Neutrophil (primary cell): ENCODE measurements at regions not wholly inside any gene's neighbourhood (a gene's known extent, or its start where the extent isn't known, plus 50 kb on each side); places are given as distances from the start of the nearest gene placed in this dataset.

Source experiments
- H3K27ac ChIP-seq: fragments of 200-600 bp; sonication (generic); 2 replicates; pipeline ENCODE4 v1.5.1; 2016; ENCODE audit warnings: mild to moderate bottlenecking, moderate library complexity
- H3K27me3 ChIP-seq: fragments of 200-600 bp; sonication (generic); 2 replicates; pipeline ENCODE4 v1.6.0; 2016; ENCODE audit warnings: mild to moderate bottlenecking
- H3K36me3 ChIP-seq: fragments of 200-600 bp; sonication (generic); 2 replicates; pipeline ENCODE4 v1.5.1; 2017
- H3K4me1 ChIP-seq, 2 experiments: fragments of 200-600 bp in 1 of 2; sonication (generic) in 1 of 2; 1 replicate in 1 of 2; 2 replicates in 1 of 2; pipeline versions ENCODE4 v1.5.1 to v1.6.1; 2013 to 2016; ENCODE audit warnings: low read depth in 1 of 2, low read length in 1 of 2, mild to moderate bottlenecking in 1 of 2, moderate library complexity in 1 of 2; ENCODE audit not compliant: control insufficient read depth in 1 of 2, insufficient read depth in 1 of 2
- H3K4me3 ChIP-seq, 2 experiments: fragments of 200-600 bp in 1 of 2; sonication (generic) in 1 of 2; 1 replicate in 1 of 2; 2 replicates in 1 of 2; pipeline ENCODE4 v1.5.1; 2013 to 2016; ENCODE audit warnings: low read depth in 1 of 2, low read length in 1 of 2, mild to moderate bottlenecking in 1 of 2, moderate library complexity in 1 of 2
- H3K9me3 ChIP-seq: fragments of 200-600 bp; sonication (generic); 2 replicates; pipeline ENCODE4 v1.5.1; 2016
- TF ChIP-seq, protein P1 (sequence below): fragments of 200-600 bp; sonication (generic); IDR thresholded peaks from 2 replicates; pipeline ENCODE4 v1.5.1; 2016; ENCODE audit warnings: antibody characterized with exemption

DNA sequence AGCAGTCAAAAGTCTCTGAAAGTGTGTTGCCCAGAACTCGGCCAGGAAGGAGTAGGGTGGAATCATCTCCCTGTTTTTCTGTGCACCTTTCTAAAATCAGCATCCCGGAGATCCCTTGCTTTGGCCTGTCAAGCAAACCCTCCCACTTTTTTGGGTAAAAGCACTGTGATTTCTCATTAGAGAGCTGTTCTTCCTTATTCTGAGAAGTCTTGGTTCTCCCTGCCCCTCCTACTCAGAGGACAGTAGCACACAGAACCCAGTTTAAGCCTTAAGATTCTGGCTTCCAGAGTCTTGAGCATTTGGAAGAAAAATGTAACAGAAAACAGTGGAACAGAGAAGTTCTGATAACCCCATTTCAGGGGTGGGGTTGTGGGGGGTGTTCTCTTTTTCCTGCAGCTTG is 52.6 kb upstream of the KATNAL1 start:
- Histone ChIP-seq H3K27ac (no peak overlapping the region), H3K36me3 (no peaks in the 10 kb centered on the region), H3K27me3 (no peaks in the 10 kb centered on the region), H3K9me3 (no peaks in the 10 kb centered on the region), H3K4me1 (peaks cover 11 to 13% of the 10 kb centered on the region in 2 experiments), H3K4me3 (no peak overlapping the region)
- TF ChIP-seq, protein P1, sequence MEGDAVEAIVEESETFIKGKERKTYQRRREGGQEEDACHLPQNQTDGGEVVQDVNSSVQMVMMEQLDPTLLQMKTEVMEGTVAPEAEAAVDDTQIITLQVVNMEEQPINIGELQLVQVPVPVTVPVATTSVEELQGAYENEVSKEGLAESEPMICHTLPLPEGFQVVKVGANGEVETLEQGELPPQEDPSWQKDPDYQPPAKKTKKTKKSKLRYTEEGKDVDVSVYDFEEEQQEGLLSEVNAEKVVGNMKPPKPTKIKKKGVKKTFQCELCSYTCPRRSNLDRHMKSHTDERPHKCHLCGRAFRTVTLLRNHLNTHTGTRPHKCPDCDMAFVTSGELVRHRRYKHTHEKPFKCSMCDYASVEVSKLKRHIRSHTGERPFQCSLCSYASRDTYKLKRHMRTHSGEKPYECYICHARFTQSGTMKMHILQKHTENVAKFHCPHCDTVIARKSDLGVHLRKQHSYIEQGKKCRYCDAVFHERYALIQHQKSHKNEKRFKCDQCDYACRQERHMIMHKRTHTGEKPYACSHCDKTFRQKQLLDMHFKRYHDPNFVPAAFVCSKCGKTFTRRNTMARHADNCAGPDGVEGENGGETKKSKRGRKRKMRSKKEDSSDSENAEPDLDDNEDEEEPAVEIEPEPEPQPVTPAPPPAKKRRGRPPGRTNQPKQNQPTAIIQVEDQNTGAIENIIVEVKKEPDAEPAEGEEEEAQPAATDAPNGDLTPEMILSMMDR = no peak

DNA sequence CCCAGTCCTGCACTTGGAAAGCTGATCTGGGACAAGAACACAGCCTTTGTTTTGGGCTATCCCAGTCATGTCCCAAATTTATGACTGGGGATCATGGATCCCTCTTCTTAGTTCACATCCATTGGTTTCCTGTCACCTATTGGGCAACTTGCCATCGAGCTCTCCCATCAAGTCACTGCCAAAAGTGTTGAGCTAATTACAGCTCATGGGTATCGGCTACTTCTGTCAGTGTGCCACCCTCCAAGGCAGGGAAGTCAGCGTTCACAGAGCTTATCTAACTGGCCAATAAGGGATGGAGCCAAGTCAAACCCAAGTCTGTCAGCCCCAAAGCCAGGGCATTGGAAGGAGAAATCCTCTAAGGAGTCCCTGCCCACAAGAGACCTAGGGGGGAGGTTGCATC is 53.2 kb upstream of the KATNAL1 start:
- H3K27me3 ChIP-seq = no peaks in the 10 kb centered on the region
- H3K4me3 ChIP-seq = no peak overlapping the region
- TF ChIP-seq, protein P1 = no peak
- H3K4me1 ChIP-seq = peaks cover 7% of the 10 kb centered on the region in 2 experiments
- H3K36me3 ChIP-seq = no peaks in the 10 kb centered on the region
- no peak overlapping the region for H3K27ac ChIP-seq
- no peaks in the 10 kb centered on the region for H3K9me3 ChIP-seq

DNA sequence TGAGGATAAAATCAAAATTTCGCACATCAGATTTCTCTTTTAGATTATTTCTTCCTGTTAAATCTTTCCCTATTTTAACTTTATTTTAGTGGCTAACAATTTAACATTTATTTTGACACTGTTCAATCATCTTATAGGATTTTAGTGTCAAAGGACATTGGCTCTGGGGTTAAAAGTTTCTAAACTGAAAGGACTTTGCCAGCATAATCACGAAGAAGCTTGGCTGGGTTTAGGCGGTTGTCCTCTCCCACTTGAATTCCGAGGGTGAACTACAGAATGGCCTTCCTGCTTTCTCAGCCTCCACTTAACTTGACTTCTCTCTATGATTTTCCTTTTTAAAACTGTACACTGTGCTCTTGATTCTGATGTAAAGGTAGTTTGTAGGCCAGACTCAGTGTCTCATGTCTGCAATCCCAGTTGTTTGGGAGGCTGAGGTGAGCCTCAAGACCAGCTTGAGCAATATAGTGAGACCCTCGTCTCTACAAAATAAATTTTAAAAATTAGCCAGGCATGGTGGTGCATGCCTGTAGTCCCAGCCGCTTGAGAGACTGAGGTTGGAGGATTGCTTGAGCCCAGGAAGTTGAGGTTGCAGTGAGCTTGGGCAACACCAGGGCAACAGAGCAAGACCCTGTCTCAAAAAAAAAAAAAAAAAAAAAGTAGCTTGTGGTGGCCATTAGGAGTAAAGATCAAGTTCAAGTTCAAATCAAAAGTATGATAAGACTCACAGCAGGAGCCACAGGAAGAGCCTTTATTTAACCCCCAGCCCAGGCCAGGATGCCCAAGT is 54.8 kb upstream of the KATNAL1 start:
- H3K27ac ChIP-seq = no peak overlapping the region
- no peak overlapping the region for H3K4me3 ChIP-seq
- peaks cover 4 to 6% of the 10 kb centered on the region in 2 experiments for H3K4me1 ChIP-seq
- no peaks in the 10 kb centered on the region for H3K27me3 ChIP-seq
- H3K9me3 ChIP-seq = no peaks in the 10 kb centered on the region
- H3K36me3 ChIP-seq = no peaks in the 10 kb centered on the region
- TF ChIP-seq, protein P1 = no peak

DNA sequence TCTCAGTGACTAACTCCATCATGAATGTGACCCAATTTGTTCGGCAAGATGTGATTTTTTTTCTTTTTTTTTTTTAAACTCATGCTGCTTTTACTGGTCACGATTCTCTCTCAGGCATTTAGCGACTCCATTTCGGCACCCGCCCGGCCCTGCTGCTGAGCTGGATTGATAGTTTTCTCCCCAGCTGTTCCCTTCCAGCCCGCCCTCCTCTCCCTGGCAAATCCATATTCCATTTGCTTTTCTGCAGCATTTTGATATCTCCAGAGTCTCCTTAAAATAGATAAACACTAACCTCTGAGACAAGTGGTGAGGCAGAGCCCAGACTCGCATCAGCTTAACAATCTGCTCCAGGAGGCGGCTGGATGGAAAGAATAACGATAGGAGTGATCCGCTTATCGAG is 55.5 kb upstream of the KATNAL1 start:
- Histone ChIP-seq H3K27me3 (no peaks in the 10 kb centered on the region), H3K9me3 (no peaks in the 10 kb centered on the region), H3K36me3 (no peaks in the 10 kb centered on the region), H3K4me1 (peaks cover 4 to 6% of the 10 kb centered on the region in 2 experiments), H3K27ac (no peak overlapping the region), H3K4me3 (no peak overlapping the region)
- TF ChIP-seq, protein P1 = no peak

DNA sequence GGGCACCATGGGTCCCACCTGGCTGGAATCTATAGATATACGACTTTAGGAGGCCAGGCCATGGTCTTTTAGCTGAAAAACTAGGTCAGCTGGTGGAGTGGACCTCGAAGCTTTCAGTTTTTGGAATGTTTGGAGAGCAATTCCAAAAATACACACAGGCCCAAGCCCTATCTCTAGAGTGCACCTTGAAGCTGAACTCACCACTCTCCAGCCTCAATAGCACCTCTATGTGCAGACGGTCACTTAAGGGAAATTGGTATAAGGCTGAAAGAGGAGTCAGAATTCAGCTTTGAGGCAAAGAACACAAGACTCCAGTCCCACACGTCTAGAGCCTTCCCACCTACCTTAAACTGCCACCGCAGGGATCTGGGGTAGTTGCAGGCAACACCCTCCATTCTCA is 56.4 kb upstream of the KATNAL1 start:
- Histone ChIP-seq H3K27me3 (no peaks in the 10 kb centered on the region), H3K4me1 (peaks cover 4 to 6% of the 10 kb centered on the region in 2 experiments), H3K9me3 (no peaks in the 10 kb centered on the region), H3K27ac (no peak overlapping the region), H3K36me3 (no peaks in the 10 kb centered on the region), H3K4me3 (no peak overlapping the region)
- TF ChIP-seq, protein P1 = no peak
